ENCODE measurements at regions not wholly inside any gene's neighbourhood (a gene's known extent, or its start where the extent isn't known, plus 50 kb on each side); places are given as distances from the start of the nearest gene placed in this dataset.

- H3K4me1 ChIP-seq: peaks cover 0 to 20% (median 0%) of the 10 kb centered on the region in 4 donors
- no peaks in the 10 kb centered on the region for H3K36me3 ChIP-seq
- H3K9me3 ChIP-seq: no peaks in the 10 kb centered on the region
- DNase-seq: no peak
- H3K27me3 ChIP-seq: no peaks in the 10 kb centered on the region
- no peak for TF ChIP-seq CTCF (IDR thresholded peaks at IDR 0.05)
- intact Hi-C loops (cut with DNase I; ENCODE audit: low total_unique reads): no loop called here
- no peak overlapping the region for H3K4me3 ChIP-seq
- no peak overlapping the region for H3K27ac ChIP-seq
Measured at GRCh38 chr15:95536638-95537037, 793.9 kb upstream of the NR2F2 start.

GRCh38 chr15:95538693-95539092, 791.8 kb upstream of the NR2F2 start:
- H3K36me3 ChIP-seq: no peaks in the 10 kb centered on the region
- DNase-seq: no peak
- no peak overlapping the region for H3K4me3 ChIP-seq
- H3K9me3 ChIP-seq: no peaks in the 10 kb centered on the region
- no peak for TF ChIP-seq CTCF (IDR thresholded peaks at IDR 0.05)
- H3K27ac ChIP-seq: no peak overlapping the region
- intact Hi-C loops (cut with DNase I; ENCODE audit: low total_unique reads): no loop called here
- peaks cover 0 to 32% (median 0%) of the 10 kb centered on the region in 4 donors for H3K4me1 ChIP-seq
- no peaks in the 10 kb centered on the region for H3K27me3 ChIP-seq

- Histone ChIP-seq H3K27ac (peak overlapping the region; percentile 36 to 39), H3K36me3 (no peaks in the 10 kb centered on the region), H3K27me3 (no peaks in the 10 kb centered on the region), H3K4me3 (no peak overlapping the region), H3K9me3 (no peaks in the 10 kb centered on the region), H3K4me1 (peaks cover 0 to 32% (median 0%) of the 10 kb centered on the region in 4 donors)
- TF ChIP-seq CTCF (IDR thresholded peaks at IDR 0.05): peak in 1 of 2 experiments; percentile 6
- DNase-seq: no peak
- intact Hi-C loops (cut with DNase I; ENCODE audit: low total_unique reads): no loop called here
Measured at GRCh38 chr15:95541301-95541700, 789.2 kb upstream of the NR2F2 start.

GRCh38 chr15:95549168-95549738, 781.2 kb upstream of the NR2F2 start:
- DNase-seq: no peak

GRCh38 chr15:95550702-95551101, 779.8 kb upstream of the NR2F2 start:
- no peaks in the 10 kb centered on the region for H3K27me3 ChIP-seq
- H3K9me3 ChIP-seq: no peaks in the 10 kb centered on the region
- intact Hi-C loops (cut with DNase I; ENCODE audit: low total_unique reads): no loop called here
- no peak overlapping the region for H3K4me3 ChIP-seq
- no peak overlapping the region for H3K27ac ChIP-seq
- TF ChIP-seq CTCF (IDR thresholded peaks at IDR 0.05): no peak
- no peak for DNase-seq
- H3K4me1 ChIP-seq: no peaks in the 10 kb centered on the region
- H3K36me3 ChIP-seq: no peaks in the 10 kb centered on the region

More at GRCh38 chr15:95549168-95549738, 781.2 kb upstream of the NR2F2 start:
- no peak for TF ChIP-seq CTCF (IDR thresholded peaks at IDR 0.05)
- no peaks in the 10 kb centered on the region for H3K9me3 ChIP-seq
- no peaks in the 10 kb centered on the region for H3K27me3 ChIP-seq
- no peak overlapping the region for H3K27ac ChIP-seq
- no peaks in the 10 kb centered on the region for H3K4me1 ChIP-seq
- intact Hi-C loops (cut with DNase I; ENCODE audit: low total_unique reads): no loop called here
- H3K4me3 ChIP-seq: no peak overlapping the region
- no peaks in the 10 kb centered on the region for H3K36me3 ChIP-seq

GRCh38 chr15:95556225-95556624, 774.3 kb upstream of the NR2F2 start:
- Histone ChIP-seq H3K9me3 (no peaks in the 10 kb centered on the region), H3K27me3 (no peaks in the 10 kb centered on the region), H3K27ac (peak overlapping the region; percentile 70 to 77), H3K4me3 (no peak overlapping the region), H3K36me3 (no peaks in the 10 kb centered on the region), H3K4me1 (peaks cover 0 to 26% (median 15%) of the 10 kb centered on the region in 4 donors)
- no peak for TF ChIP-seq CTCF (IDR thresholded peaks at IDR 0.05)
- intact Hi-C loops (cut with DNase I; ENCODE audit: low total_unique reads): no loop called here
- DNase-seq: no peak
